K562 (cell line): ENCODE measurements at regions not wholly inside any gene's neighbourhood (a gene's known extent, or its start where the extent isn't known, plus 50 kb on each side); places are given as distances from the start of the nearest gene placed in this dataset.

Source experiments
- ATAC-seq: fragments of 200-7000 bp; cut with Tn5 transposase; 3 replicates; pipeline ENCODE4 v1.9.1; 2020; ENCODE audit warnings: moderate library complexity
- BruUV-seq: library from RNA; stranded (reverse); fragments of 400-500 nt; replicated peaks from 2 replicates; lab custom pipeline; 2021; lab: Mats Ljungman, UMichigan
- CTCF ChIA-PET: fragments of 300-600 bp; formaldehyde crosslinking; extraction: SDS; loops from one replicate; lab custom pipeline; 2021; ENCODE audit warnings: low intra/inter-chr PET ratio; lab: Yijun Ruan, JAX
- POLR2A ChIA-PET: fragments of 300-600, 350-650 bp; sonication (Branson Sonifier 250); formaldehyde crosslinking; extraction: SDS; loops from one replicate; lab custom pipeline; 2021; ENCODE audit warnings: antibody characterized with exemption, inconsistent platforms; lab: Yijun Ruan, JAX
- DNase-seq, 4 experiments: peaks; one replicate each; pipeline versions ENCODE4 v3.0.0 to v3.0.0-alpha.2; 2011 to 2018; ENCODE audit warnings: low spot score in 3 of 4, mixed read lengths in 3 of 4; ENCODE audit errors: extremely low read depth in 1 of 4
- FAIRE-seq: peaks from 2 replicates; lab custom pipeline; 2011; peaks lifted over from hg19 to GRCh38; lab: Jason Lieb, UNC
- H2AFZ ChIP-seq: 2 replicates; pipeline ENCODE4 v1.6.0; 2011; ENCODE audit warnings: low read depth, low read length, control low read depth, inconsistent platforms
- H3K27ac ChIP-seq: fragments of 200-600 bp; 3 replicates; pipeline ENCODE4 v1.8.0; 2011; ENCODE audit warnings: low read depth, mild to moderate bottlenecking, control low read depth, inconsistent platforms, low read length, moderate library complexity, mixed read lengths; ENCODE audit errors: extremely low read depth
- H3K27me3 ChIP-seq, 2 experiments: fragments of 300-600 bp in 1 of 2; 2 replicates in 1 of 2; 3 replicates in 1 of 2; pipeline versions ENCODE4 v1.6.0 to v1.8.0; 2011; ENCODE audit warnings: inconsistent platforms in 2 of 2, low read length in 2 of 2, mild to moderate bottlenecking in 1 of 2, mixed read lengths in 1 of 2, moderate library complexity in 1 of 2; ENCODE audit not compliant: control insufficient read depth in 2 of 2, insufficient read depth in 2 of 2
- H3K36me3 ChIP-seq: fragments of 300-600 bp; 3 replicates; pipeline ENCODE4 v1.8.0; 2011; ENCODE audit warnings: mild to moderate bottlenecking, low read length, inconsistent platforms; ENCODE audit not compliant: control insufficient read depth, insufficient read depth
- H3K4me1 ChIP-seq, 2 experiments: fragments of 200-600 bp in 1 of 2; replicated peaks in 1 of 2; 2 replicates in 1 of 2; 3 replicates in 1 of 2; pipeline versions ENCODE4 v1.5.1 to v1.8.0; 2011; ENCODE audit warnings: inconsistent platforms in 2 of 2, low read length in 2 of 2, mild to moderate bottlenecking in 1 of 2, mixed read lengths in 1 of 2, moderate library complexity in 1 of 2; ENCODE audit not compliant: control insufficient read depth in 2 of 2, insufficient read depth in 2 of 2
- H3K4me2 ChIP-seq: 2 replicates; pipeline ENCODE4 v1.6.1; 2011; ENCODE audit warnings: low read length, control low read depth, inconsistent platforms, mixed read lengths; ENCODE audit not compliant: insufficient read depth
- H3K4me3 ChIP-seq: fragments of 200-600 bp; sonication (generic), shearing (Covaris generic); 2 replicates; pipeline ENCODE4 v1.5.1; 2016; ENCODE audit warnings: control low read depth, inconsistent platforms
- H3K79me2 ChIP-seq: fragments of 200-600 bp; 3 replicates; pipeline ENCODE4 v1.8.0; 2011; ENCODE audit warnings: low read length, inconsistent platforms; ENCODE audit not compliant: control insufficient read depth, insufficient read depth
- H3K9ac ChIP-seq, 2 experiments: 2 replicates each; pipeline versions ENCODE4 v1.6.0 to v1.6.1; 2011; ENCODE audit warnings: low read depth in 2 of 2, low read length in 2 of 2, control low read depth in 1 of 2, inconsistent platforms in 1 of 2, mild to moderate bottlenecking in 1 of 2, mixed read lengths in 1 of 2; ENCODE audit not compliant: insufficient read depth in 1 of 2
- H3K9me1 ChIP-seq: one replicate; pipeline ENCODE4 v1.6.0; 2011; ENCODE audit warnings: inconsistent platforms, mild to moderate bottlenecking, low read length, moderate library complexity; ENCODE audit not compliant: control insufficient read depth, insufficient read depth
- H3K9me3 ChIP-seq: replicated peaks from 2 replicates; pipeline ENCODE4 v1.5.1; 2011; ENCODE audit warnings: low read depth, low read length, inconsistent platforms; ENCODE audit not compliant: control insufficient read depth, insufficient read depth
- H4K20me1 ChIP-seq: replicated peaks from 2 replicates; pipeline ENCODE4 v1.6.1; 2011; ENCODE audit warnings: low read length, inconsistent platforms, mixed read lengths; ENCODE audit not compliant: control insufficient read depth, insufficient read depth
- CGGBP1 ChIP-seq: fragments of 250-450 bp; sonication (Bioruptor Pico); IDR thresholded peaks from 2 replicates; pipeline ENCODE4 v1.9.0; 2021; ENCODE audit warnings: mild to moderate bottlenecking
- FOXJ3 ChIP-seq: sonication (generic); formaldehyde crosslinking; IDR thresholded peaks from 2 replicates; pipeline ENCODE4 v1.4.0; 2020; ENCODE audit warnings: mild to moderate bottlenecking, missing genetic modification reagents
- ILF3 ChIP-seq: fragments of 450-650 bp; IDR thresholded peaks from 2 replicates; pipeline ENCODE4 v1.6.1; 2018; ENCODE audit warnings: antibody characterized with exemption, mild to moderate bottlenecking, moderate library complexity, borderline replicate concordance
- KHSRP ChIP-seq: fragments of 450-650 bp; IDR thresholded peaks from 2 replicates; pipeline ENCODE4 v1.6.1; 2017
- MAZ ChIP-seq, 2 experiments: fragments of 450-650 bp in 1 of 2; sonication (generic) in 1 of 2; formaldehyde crosslinking; IDR thresholded peaks in 1 of 2; conservative IDR thresholded peaks in 1 of 2; 2 replicates each; pipeline versions ENCODE4 v1.4.0 to v1.5.0; 2020; ENCODE audit warnings: mild to moderate bottlenecking in 1 of 2, missing genetic modification reagents in 1 of 2
- NELFE ChIP-seq: IDR thresholded peaks from 2 replicates; pipeline ENCODE4 v1.6.1; 2011; ENCODE audit warnings: mild to moderate bottlenecking; ENCODE audit not compliant: insufficient read depth, insufficient read length
- NFE2 ChIP-seq: IDR thresholded peaks from 2 replicates; pipeline ENCODE4 v1.6.1; 2014; ENCODE audit warnings: antibody characterized with exemption, low read depth
- NFYB ChIP-seq: IDR thresholded peaks from 2 replicates; pipeline ENCODE4 v1.6.1; 2011; ENCODE audit warnings: mild to moderate bottlenecking, moderate library complexity; ENCODE audit not compliant: insufficient read length; ENCODE audit errors: extremely low read depth
- RAD21 ChIP-seq, 2 experiments: fragments of 250-450 bp in 1 of 2; fragments of 450-650 bp in 1 of 2; sonication (Bioruptor Pico) in 1 of 2; formaldehyde crosslinking in 1 of 2; IDR thresholded peaks in 1 of 2; conservative IDR thresholded peaks in 1 of 2; 2 replicates each; pipeline versions ENCODE4 v1.4.0 to v1.8.0; 2020 to 2022; ENCODE audit warnings: mild to moderate bottlenecking in 2 of 2, moderate library complexity in 1 of 2
- RBM34 ChIP-seq: fragments of 200-400 bp; formaldehyde crosslinking; IDR thresholded peaks from 2 replicates; pipeline ENCODE4 v1.6.1; 2018; ENCODE audit warnings: low read length, borderline replicate concordance; ENCODE audit not compliant: insufficient read depth
- RNF219 ChIP-seq: fragments of 250-450 bp; sonication (Bioruptor Pico); IDR thresholded peaks from 2 replicates; pipeline ENCODE4 v1.5.0; 2022; ENCODE audit warnings: mild to moderate bottlenecking
- RUNX1 ChIP-seq: sonication (generic); IDR thresholded peaks from 2 replicates; pipeline ENCODE4 v1.6.1; 2016; ENCODE audit warnings: antibody characterized with exemption, low read depth
- SMARCA4 ChIP-seq: fragments of 450-650 bp; IDR thresholded peaks from 2 replicates; pipeline ENCODE4 v1.6.1; 2016
- SMC3 ChIP-seq: conservative IDR thresholded peaks from 2 replicates; pipeline ENCODE4 v1.6.1; 2011; ENCODE audit warnings: low read depth, low read length, improper control_type of control experiment; ENCODE audit not compliant: insufficient read depth
- TAF7 ChIP-seq: fragments of 450-650 bp; IDR thresholded peaks from 2 replicates; pipeline ENCODE4 v1.6.1; 2016; ENCODE audit warnings: missing genetic modification characterization, missing compliant biosample characterization
- TCF7L2 ChIP-seq: fragments of 150-350 bp; IDR thresholded peaks from 2 replicates; pipeline ENCODE4 v1.6.1; 2016; ENCODE audit warnings: low read depth, mild to moderate bottlenecking, low read length, moderate library complexity
- TCFL5 ChIP-seq: fragments of 250-450 bp; sonication (Bioruptor Pico); conservative IDR thresholded peaks from 2 replicates; pipeline ENCODE4 v1.6.1; 2021; ENCODE audit warnings: mild to moderate bottlenecking, moderate library complexity, matching md5 sums
- WHSC1 ChIP-seq: IDR thresholded peaks from one replicate; pipeline ENCODE4 v1.6.1; 2012; ENCODE audit warnings: low read length, control low read depth, inconsistent platforms
- ZNF124 ChIP-seq: sonication (generic); formaldehyde crosslinking; IDR thresholded peaks from 2 replicates; pipeline ENCODE4 v1.8.1; 2022; ENCODE audit warnings: missing genetic modification reagents
- WGBS: fragments of 100-300 bp; shearing (Covaris generic); methylation state at CpG from one replicate; pipeline ENCODE4 v1.1.6; 2016; ENCODE audit warnings: low coverage, mixed read lengths; ENCODE audit not compliant: insufficient coverage; ENCODE audit errors: missing lambda C conversion rate; 5-methylcytosine and 5-hydroxymethylcytosine counted together
- in situ Hi-C: fragments of 300-500 bp; cut with MboI; formaldehyde crosslinking; loops from 4 replicates; pipeline ENCODE4 v1.15.0; 2018; ENCODE audit warnings: inconsistent platforms, mixed read lengths
- intact Hi-C: fragments of 100-400 bp; cut with micrococcal nuclease; formaldehyde crosslinking; loops from 2 replicates; pipeline ENCODE4 v1.14.2; 2022
- TF ChIP-seq, protein P1 (sequence below): fragments of 250-450 bp; sonication (Bioruptor Pico); IDR thresholded peaks from 2 replicates; pipeline ENCODE4 v1.5.0; 2021

GRCh38 chr16:64254443-64255367 lies 867.2 kb downstream of the CDH11 start (continued):
- TF ChIP-seq NELFE: no peak

DNA sequence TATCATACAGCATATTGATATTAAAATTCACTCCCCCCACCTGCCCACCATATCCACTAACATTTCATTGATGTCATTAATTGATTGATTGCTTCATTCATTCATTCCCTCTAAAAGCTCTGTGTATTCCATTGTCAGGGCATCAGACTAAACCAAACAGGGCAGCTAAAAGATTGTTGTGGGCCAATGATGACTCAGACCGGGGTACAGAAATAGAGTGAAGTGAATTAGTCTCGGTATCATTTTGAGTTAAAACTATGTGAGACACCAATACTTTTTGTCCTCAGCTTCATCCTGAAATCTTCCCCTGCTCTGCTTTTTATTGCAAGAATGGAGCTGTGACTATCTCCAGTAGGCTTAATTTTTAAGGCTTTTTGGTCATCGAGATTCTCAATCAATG lies 868.3 kb downstream of the CDH11 start:
- WGBS: 3% methylated on average over 3 of the region's 3 CpGs
- TF ChIP-seq, protein P1, sequence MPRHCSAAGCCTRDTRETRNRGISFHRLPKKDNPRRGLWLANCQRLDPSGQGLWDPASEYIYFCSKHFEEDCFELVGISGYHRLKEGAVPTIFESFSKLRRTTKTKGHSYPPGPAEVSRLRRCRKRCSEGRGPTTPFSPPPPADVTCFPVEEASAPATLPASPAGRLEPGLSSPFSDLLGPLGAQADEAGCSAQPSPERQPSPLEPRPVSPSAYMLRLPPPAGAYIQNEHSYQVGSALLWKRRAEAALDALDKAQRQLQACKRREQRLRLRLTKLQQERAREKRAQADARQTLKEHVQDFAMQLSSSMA: no peak
- TF ChIP-seq FOXJ3 (CRISPR knock-in tag): no peak
- TF ChIP-seq TCFL5 (CRISPR knock-in tag): no peak
- TF ChIP-seq RAD21 (CRISPR knock-in tag; conservative IDR thresholded peaks at IDR 0.05 in 1 of 2, IDR thresholded peaks at IDR 0.05 in 1 of 2): no peak
- no peak for TF ChIP-seq RUNX1
- no peak for TF ChIP-seq MAZ (CRISPR knock-in tag; conservative IDR thresholded peaks at IDR 0.05 in 1 of 2, IDR thresholded peaks at IDR 0.05 in 1 of 2)
- no peak for TF ChIP-seq CGGBP1 (CRISPR knock-in tag)
- TF ChIP-seq WHSC1: no peak
- no peak for TF ChIP-seq RNF219 (CRISPR knock-in tag)
- TF ChIP-seq TAF7 (tag): no peak
- no peak for TF ChIP-seq ILF3
- TF ChIP-seq NFE2: no peak
- TF ChIP-seq ZNF124 (CRISPR knock-in tag): no peak
- no peak for TF ChIP-seq RBM34
- no peak for TF ChIP-seq SMC3
- no peak for TF ChIP-seq NFYB
- TF ChIP-seq SMARCA4: no peak
- TF ChIP-seq KHSRP: no peak
- TF ChIP-seq TCF7L2: no peak
- POLR2A ChIA-PET: no interaction called here
- Histone ChIP-seq H3K27me3 (no peaks in the 10 kb centered on the region), H2AFZ (no peak overlapping the region), H4K20me1 (no peaks in the 10 kb centered on the region), H3K4me2 (no peak overlapping the region), H3K27ac (no peak overlapping the region), H3K79me2 (no peaks in the 10 kb centered on the region), H3K36me3 (no peaks in the 10 kb centered on the region), H3K9ac (no peak overlapping the region), H3K4me1 (no peaks in the 10 kb centered on the region), H3K9me3 (0 out of 2 replicates have a peak, but pooled peaks cover 1% of the 10 kb centered on the region), H3K4me3 (no peak overlapping the region), H3K9me1 (no peaks in the 10 kb centered on the region)
- CTCF ChIA-PET: no interaction called here
- FAIRE-seq: no peak
- BruUV-seq: no TSS peak
- no peak for DNase-seq
- in situ Hi-C loops (no loop called here), intact Hi-C loops (no loop called here)
- no peak for ATAC-seq
